A204.1 (cell line): ENCODE measurements at regions not wholly inside any gene's neighbourhood (a gene's known extent, or its start where the extent isn't known, plus 50 kb on each side); places are given as distances from the start of the nearest gene placed in this dataset.

Source experiments
- FAIRE-seq: peaks from 2 replicates; lab custom pipeline; 2012; peaks lifted over from hg19 to GRCh38; lab: Jason Lieb, UNC

GRCh38 chr2:8532438-8532837 lies 149.4 kb upstream of the ID2 start:
- no peak for FAIRE-seq

GRCh38 chr2:8533923-8534322 lies 147.9 kb upstream of the ID2 start:
- FAIRE-seq = no peak

- no peak for FAIRE-seq
Measured at GRCh38 chr2:8534386-8534728, 147.5 kb upstream of the ID2 start.

GRCh38 chr2:8534729-8535468 lies 147.0 kb upstream of the ID2 start:
- FAIRE-seq = no peak

GRCh38 chr2:8535469-8535795 lies 146.4 kb upstream of the ID2 start:
- FAIRE-seq = no peak

GRCh38 chr2:8535821-8536685 lies 145.8 kb upstream of the ID2 start:
- FAIRE-seq = no peak

GRCh38 chr2:8536686-8537561 lies 144.9 kb upstream of the ID2 start:
- FAIRE-seq = no peak

GRCh38 chr2:8537562-8538155 lies 144.2 kb upstream of the ID2 start:
- FAIRE-seq = no peak

GRCh38 chr2:8538531-8538930 lies 143.3 kb upstream of the ID2 start:
- FAIRE-seq = no peak

GRCh38 chr2:8538931-8539621 lies 142.8 kb upstream of the ID2 start:
- no peak for FAIRE-seq

GRCh38 chr2:8539743-8540551 lies 141.9 kb upstream of the ID2 start:
- no peak for FAIRE-seq

- FAIRE-seq = no peak
Measured at GRCh38 chr2:8540552-8541055, 141.3 kb upstream of the ID2 start.

- FAIRE-seq = no peak
Measured at GRCh38 chr2:8541223-8541622, 140.6 kb upstream of the ID2 start.

GRCh38 chr2:8541636-8542035 lies 140.2 kb upstream of the ID2 start:
- no peak for FAIRE-seq

GRCh38 chr2:8542381-8543059 lies 139.3 kb upstream of the ID2 start:
- no peak for FAIRE-seq

- FAIRE-seq = no peak
Measured at GRCh38 chr2:8543060-8543382, 138.8 kb upstream of the ID2 start.

GRCh38 chr2:8543383-8544170 lies 138.3 kb upstream of the ID2 start:
- FAIRE-seq = no peak

GRCh38 chr2:8544171-8544785 lies 137.6 kb upstream of the ID2 start:
- FAIRE-seq = no peak
